Stomach (tissue), 4 donors: ENCODE measurements at regions not wholly inside any gene's neighbourhood (a gene's known extent, or its start where the extent isn't known, plus 50 kb on each side); places are given as distances from the start of the nearest gene placed in this dataset.

Source experiments
- POLR2A ChIP-seq, 4 donors: fragments of 450-650 bp; IDR thresholded peaks; one replicate each; pipeline ENCODE4 v1.6.1; 2016; ENCODE audit warnings: antibody characterized with exemption in 4 of 4, control low read depth in 2 of 4, mild to moderate bottlenecking in 1 of 4, moderate library complexity in 1 of 4
- TF ChIP-seq, protein P1 (sequence below), 7 experiments: fragments of 450-650 bp in 4 of 7; fragments of 200-600 bp in 3 of 7; sonication (generic) in 3 of 7; IDR thresholded peaks; one replicate each; pipeline ENCODE4 v1.5.1; 2016 to 2019; ENCODE audit warnings: antibody characterized with exemption in 7 of 7, control low read depth in 2 of 7, mild to moderate bottlenecking in 1 of 7

DNA sequence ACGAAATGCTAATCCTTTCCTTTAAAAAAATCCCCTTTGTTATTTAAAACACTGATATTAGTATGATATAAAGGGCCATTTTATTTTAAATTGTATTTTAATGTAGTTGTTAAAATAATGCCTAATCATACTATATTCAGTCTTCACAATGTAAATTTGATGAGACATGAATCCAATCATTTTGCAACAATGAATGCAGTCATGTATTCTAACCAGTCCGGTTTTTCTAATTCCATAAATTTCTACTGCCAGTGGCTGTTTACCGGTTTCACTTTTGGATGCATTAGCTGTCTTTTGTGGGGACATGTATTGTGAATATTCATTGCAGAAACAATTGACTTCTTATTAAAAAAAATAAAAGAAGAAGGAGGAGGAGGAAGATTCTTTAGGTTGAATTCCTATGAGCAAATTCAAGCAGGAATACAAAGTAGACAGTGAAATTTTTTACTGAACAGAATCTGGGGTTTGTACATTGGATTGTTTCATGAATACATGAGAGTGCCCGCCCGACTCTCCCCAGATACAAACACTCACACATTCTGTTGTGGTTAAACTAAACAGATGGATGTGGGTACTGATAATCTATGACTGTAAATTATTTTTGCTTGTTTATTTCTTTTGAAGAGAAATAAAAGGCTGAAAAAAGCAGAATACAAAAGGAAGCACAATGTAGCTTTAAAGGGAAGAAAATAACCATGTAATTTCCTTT, 624.8 kb upstream of the PTBP2 start:
- no peak for TF ChIP-seq POLR2A (IDR thresholded peaks at IDR 0.05)
- TF ChIP-seq, protein P1, sequence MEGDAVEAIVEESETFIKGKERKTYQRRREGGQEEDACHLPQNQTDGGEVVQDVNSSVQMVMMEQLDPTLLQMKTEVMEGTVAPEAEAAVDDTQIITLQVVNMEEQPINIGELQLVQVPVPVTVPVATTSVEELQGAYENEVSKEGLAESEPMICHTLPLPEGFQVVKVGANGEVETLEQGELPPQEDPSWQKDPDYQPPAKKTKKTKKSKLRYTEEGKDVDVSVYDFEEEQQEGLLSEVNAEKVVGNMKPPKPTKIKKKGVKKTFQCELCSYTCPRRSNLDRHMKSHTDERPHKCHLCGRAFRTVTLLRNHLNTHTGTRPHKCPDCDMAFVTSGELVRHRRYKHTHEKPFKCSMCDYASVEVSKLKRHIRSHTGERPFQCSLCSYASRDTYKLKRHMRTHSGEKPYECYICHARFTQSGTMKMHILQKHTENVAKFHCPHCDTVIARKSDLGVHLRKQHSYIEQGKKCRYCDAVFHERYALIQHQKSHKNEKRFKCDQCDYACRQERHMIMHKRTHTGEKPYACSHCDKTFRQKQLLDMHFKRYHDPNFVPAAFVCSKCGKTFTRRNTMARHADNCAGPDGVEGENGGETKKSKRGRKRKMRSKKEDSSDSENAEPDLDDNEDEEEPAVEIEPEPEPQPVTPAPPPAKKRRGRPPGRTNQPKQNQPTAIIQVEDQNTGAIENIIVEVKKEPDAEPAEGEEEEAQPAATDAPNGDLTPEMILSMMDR (IDR thresholded peaks at IDR 0.05) = no peak
